Smooth muscle cell (in vitro differentiated cells): ENCODE measurements at regions not wholly inside any gene's neighbourhood (a gene's known extent, or its start where the extent isn't known, plus 50 kb on each side); places are given as distances from the start of the nearest gene placed in this dataset.

Experiments
- DNase-seq: peaks from one replicate; lab custom pipeline; 2025; ENCODE audit not compliant: unreplicated experiment; lab: John Stamatoyannopoulos, UW
- H2AFZ ChIP-seq: fragments of 200-600 bp; sonication (generic); 2 replicates; pipeline ENCODE4 v1.6.0; 2016; ENCODE audit warnings: antibody characterized with exemption, low read depth, mild to moderate bottlenecking
- H3F3A ChIP-seq: fragments of 200-600 bp; sonication (generic); 2 replicates; pipeline ENCODE4 v1.6.0; 2017; ENCODE audit warnings: antibody characterized with exemption, low read depth
- H3K27ac ChIP-seq: fragments of 200-600 bp; sonication (generic); 2 replicates; pipeline ENCODE4 v1.5.1; 2016; ENCODE audit warnings: low read depth, mild to moderate bottlenecking
- H3K27me3 ChIP-seq: fragments of 200-600 bp; sonication (generic); 2 replicates; pipeline ENCODE4 v1.6.1; 2016; ENCODE audit warnings: low read depth, mild to moderate bottlenecking
- H3K36me3 ChIP-seq: fragments of 200-600 bp; sonication (generic); 2 replicates; pipeline ENCODE4 v1.5.1; 2016; ENCODE audit warnings: low read depth
- H3K4me1 ChIP-seq: fragments of 200-600 bp; sonication (generic); 2 replicates; pipeline ENCODE4 v1.5.1; 2016; ENCODE audit warnings: low read depth
- H3K4me2 ChIP-seq: fragments of 200-600 bp; sonication (generic); 2 replicates; pipeline ENCODE4 v1.6.0; 2016; ENCODE audit warnings: mild to moderate bottlenecking
- H3K4me3 ChIP-seq: fragments of 200-600 bp; sonication (generic); 2 replicates; pipeline ENCODE4 v1.5.1; 2016; ENCODE audit warnings: mild to moderate bottlenecking
- H3K79me2 ChIP-seq: fragments of 200-600 bp; sonication (generic); 2 replicates; pipeline ENCODE4 v1.6.0; 2016; ENCODE audit warnings: low read depth, mild to moderate bottlenecking
- H3K9ac ChIP-seq: fragments of 200-600 bp; sonication (generic); 2 replicates; pipeline ENCODE4 v1.6.0; 2016; ENCODE audit warnings: low read depth
- H3K9me3 ChIP-seq: fragments of 200-600 bp; sonication (generic); replicated peaks from 2 replicates; pipeline ENCODE4 v1.5.1; 2016; ENCODE audit warnings: low read depth
- H4K20me1 ChIP-seq: fragments of 200-600 bp; sonication (generic); 2 replicates; pipeline ENCODE4 v1.6.0; 2016; ENCODE audit warnings: low read depth
- WGBS: methylation state at CpG from one replicate; pipeline ENCODE4 v1.1.7; 2016; ENCODE audit warnings: low lambda C conversion rate; 5-methylcytosine and 5-hydroxymethylcytosine counted together
- TF ChIP-seq, protein P1 (sequence below): fragments of 200-600 bp; sonication (generic); IDR thresholded peaks from 2 replicates; pipeline ENCODE4 v1.5.1; 2017; ENCODE audit warnings: borderline replicate concordance, mild to moderate bottlenecking, antibody characterized with exemption; ENCODE audit not compliant: insufficient read depth, poor library complexity, severe bottlenecking

DNA sequence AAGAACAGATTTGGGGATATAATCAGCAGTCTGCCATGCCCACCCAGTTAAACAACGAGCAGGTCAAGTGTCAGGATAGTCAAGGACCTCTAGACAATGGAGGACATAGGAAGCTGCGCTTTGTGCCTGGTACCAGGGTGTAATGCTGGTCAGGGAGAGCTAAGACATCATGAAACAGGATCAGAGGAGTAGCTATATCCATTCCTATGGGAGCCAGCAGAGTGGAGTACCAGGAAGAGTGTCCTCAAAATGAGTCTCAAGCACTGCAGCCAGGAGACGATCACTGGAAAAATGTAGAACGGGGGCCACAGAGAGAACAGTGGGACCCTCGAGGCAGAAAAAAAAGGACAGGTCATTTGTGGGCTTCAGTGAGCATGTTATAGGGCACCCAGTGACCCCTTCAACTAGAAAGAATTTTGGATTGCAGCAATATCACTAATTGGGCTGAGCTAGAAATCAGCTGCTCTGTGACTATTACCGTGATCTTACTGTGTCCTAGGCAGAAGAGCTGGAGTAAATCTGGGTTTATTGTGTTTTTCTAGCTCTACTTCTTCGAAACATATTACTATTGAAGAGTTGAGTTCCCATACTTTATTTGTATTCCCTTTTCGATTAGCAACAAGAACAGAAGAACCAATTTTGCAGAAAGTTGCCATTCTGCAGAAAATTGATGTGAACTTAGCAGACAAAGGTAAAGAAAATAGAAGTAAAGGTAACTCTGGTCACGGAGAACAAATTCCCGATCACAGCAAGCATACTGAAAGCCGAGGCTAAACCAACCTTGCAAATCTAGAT is 319.6 kb downstream of the AHR start:
- Histone ChIP-seq H2AFZ (peak overlapping the region; percentile 59), H3F3A (no peaks in the 10 kb centered on the region), H3K4me2 (peak overlapping the region; percentile 29), H3K9ac (no peak overlapping the region), H3K27me3 (no peaks in the 10 kb centered on the region), H3K36me3 (no peaks in the 10 kb centered on the region), H3K4me3 (peak overlapping the region; percentile 27), H3K4me1 (no peaks in the 10 kb centered on the region), H3K27ac (no peak overlapping the region), H3K9me3 (no peaks in the 10 kb centered on the region), H4K20me1 (no peaks in the 10 kb centered on the region), H3K79me2 (no peaks in the 10 kb centered on the region)
- 85% methylated on average over 11 of the region's 11 CpGs for WGBS
- TF ChIP-seq, protein P1, sequence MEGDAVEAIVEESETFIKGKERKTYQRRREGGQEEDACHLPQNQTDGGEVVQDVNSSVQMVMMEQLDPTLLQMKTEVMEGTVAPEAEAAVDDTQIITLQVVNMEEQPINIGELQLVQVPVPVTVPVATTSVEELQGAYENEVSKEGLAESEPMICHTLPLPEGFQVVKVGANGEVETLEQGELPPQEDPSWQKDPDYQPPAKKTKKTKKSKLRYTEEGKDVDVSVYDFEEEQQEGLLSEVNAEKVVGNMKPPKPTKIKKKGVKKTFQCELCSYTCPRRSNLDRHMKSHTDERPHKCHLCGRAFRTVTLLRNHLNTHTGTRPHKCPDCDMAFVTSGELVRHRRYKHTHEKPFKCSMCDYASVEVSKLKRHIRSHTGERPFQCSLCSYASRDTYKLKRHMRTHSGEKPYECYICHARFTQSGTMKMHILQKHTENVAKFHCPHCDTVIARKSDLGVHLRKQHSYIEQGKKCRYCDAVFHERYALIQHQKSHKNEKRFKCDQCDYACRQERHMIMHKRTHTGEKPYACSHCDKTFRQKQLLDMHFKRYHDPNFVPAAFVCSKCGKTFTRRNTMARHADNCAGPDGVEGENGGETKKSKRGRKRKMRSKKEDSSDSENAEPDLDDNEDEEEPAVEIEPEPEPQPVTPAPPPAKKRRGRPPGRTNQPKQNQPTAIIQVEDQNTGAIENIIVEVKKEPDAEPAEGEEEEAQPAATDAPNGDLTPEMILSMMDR = no peak
- DNase-seq = no peak

DNA sequence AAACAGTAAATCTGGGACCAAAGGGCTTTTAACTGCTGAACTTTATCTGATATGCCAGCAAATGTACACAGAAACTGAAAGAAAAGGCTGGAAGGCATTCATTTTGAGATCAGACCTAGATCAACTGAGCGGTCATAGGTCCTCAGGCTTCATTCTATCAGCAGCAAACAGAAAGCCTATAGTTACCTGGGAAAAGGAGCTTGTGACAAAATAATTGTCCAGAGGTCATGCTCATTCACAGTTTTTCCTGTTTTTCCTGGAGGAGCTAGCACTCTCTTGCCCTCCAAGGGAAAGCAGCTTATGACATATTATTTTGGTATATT is 320.2 kb downstream of the AHR start:
- no peak for DNase-seq
- Histone ChIP-seq H2AFZ (peak overlapping the region; percentile 59), H3K27me3 (no peaks in the 10 kb centered on the region), H3K36me3 (no peaks in the 10 kb centered on the region), H4K20me1 (no peaks in the 10 kb centered on the region), H3K4me1 (peaks cover 4% of the 10 kb centered on the region), H3K4me3 (peak overlapping the region; percentile 27), H3K9me3 (no peaks in the 10 kb centered on the region), H3K4me2 (peak overlapping the region; percentile 29), H3K79me2 (no peaks in the 10 kb centered on the region), H3K27ac (no peak overlapping the region), H3K9ac (no peak overlapping the region), H3F3A (peaks cover 5% of the 10 kb centered on the region)
- 61% methylated on average over 1 of the region's 1 CpG for WGBS
- TF ChIP-seq, protein P1 = no peak

DNA sequence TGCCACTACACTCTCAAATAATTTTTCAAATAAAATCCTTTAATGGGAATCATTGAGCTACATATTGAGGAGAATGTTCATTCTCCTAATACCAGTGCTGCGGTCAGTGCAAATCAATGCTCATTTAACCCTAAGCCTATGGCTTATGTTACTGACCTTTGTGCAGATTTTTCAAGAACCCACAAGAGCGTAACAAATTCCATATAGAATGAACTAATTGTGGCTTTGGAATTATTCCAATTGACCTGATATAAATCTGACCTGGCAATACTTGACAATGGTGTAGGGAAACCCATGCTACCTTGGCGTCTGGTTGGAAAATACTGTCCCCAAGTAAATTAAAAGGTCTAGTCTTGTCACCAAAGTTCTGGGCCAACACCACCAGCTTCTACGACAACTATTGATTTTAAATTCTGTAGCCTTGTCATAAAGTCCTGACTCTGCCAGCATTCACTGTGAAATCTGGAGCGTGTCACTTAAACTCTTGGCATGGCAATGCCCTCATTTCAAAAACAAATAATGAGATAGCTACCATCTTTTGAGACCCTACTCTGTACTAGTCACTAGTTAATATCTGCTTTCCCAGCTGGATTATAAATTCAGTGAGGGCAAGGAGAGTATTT is 320.9 kb downstream of the AHR start:
- TF ChIP-seq, protein P1 = no peak
- no peak overlapping the region for H3K4me2 ChIP-seq
- 96% methylated on average over 5 of the region's 5 CpGs for WGBS
- H3K4me1 ChIP-seq = peaks cover 10% of the 10 kb centered on the region
- no peaks in the 10 kb centered on the region for H3K79me2 ChIP-seq
- no peak for DNase-seq
- no peaks in the 10 kb centered on the region for H4K20me1 ChIP-seq
- no peak overlapping the region for H2AFZ ChIP-seq
- H3K27me3 ChIP-seq = no peaks in the 10 kb centered on the region
- H3K4me3 ChIP-seq = no peak overlapping the region
- no peak overlapping the region for H3K27ac ChIP-seq
- H3F3A ChIP-seq = peaks cover 12% of the 10 kb centered on the region
- no peaks in the 10 kb centered on the region for H3K9me3 ChIP-seq
- H3K9ac ChIP-seq = no peak overlapping the region
- H3K36me3 ChIP-seq = no peaks in the 10 kb centered on the region
